ENCODE measurements at regions not wholly inside any gene's neighbourhood (a gene's known extent, or its start where the extent isn't known, plus 50 kb on each side); places are given as distances from the start of the nearest gene placed in this dataset.

DNA sequence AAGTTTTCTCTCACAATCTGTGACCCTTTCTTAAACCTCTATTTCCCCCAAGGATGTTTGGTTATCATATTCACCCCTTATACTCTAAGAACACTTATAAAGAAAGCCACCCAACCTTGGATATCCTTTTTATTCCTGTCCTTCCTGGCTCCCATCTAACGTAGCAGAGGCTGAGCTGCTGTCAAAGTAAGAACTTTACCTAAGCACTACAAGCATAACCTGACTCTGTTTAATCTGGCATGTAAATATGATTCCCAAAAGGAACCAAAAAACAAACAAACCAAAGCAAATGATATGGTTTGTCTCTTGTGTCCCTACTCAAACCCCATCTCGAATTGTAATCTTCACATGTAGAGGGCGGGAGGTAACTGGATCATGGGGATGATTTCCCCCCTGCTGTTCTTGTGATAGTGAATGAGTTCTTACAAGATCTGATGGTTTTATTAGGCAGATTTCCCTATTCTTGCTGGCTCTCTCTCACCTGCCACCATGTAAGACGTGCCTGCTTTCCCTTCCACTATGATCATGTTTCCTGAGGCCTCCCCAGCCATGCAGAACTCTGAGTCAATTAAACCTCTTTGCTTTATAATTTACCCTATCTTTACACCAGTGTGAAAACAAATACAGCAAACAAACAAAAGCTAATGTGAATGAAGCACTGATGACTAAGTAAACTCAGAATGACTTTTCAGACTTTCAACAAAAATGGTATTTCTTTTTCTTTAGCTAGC, 72.7 kb upstream of the SPOPL start:
- TF ChIP-seq POLR2AphosphoS5 (IDR thresholded peaks at IDR 0.05): no peak
- TF ChIP-seq EP300 (IDR thresholded peaks at IDR 0.05; ENCODE audit: low read depth): no peak
- TF ChIP-seq CTCF (IDR thresholded peaks at IDR 0.05): no peak
- TF ChIP-seq POLR2A (IDR thresholded peaks at IDR 0.05): no peak
- intact Hi-C loops (cut with DNase I; ENCODE audit: low total_unique reads): no loop called here
- 83 to 87% methylated on average over 4 of the region's 4 CpGs for WGBS, 2 donors (ENCODE audit: low coverage in 1 of 2)
- Histone ChIP-seq H3K27ac (no peak overlapping the region), H3K36me3 (no peaks in the 10 kb centered on the region), H3K4me1 (no peaks in the 10 kb centered on the region), H3K9me3 (peaks cover 5 to 8% of the 10 kb centered on the region in 2 donors), H3K4me3 (no peak overlapping the region), H3K27me3 (no peaks in the 10 kb centered on the region)
- no peak for DNase-seq
- in situ Hi-C loops (cut with MboI; ENCODE audit: low pct_ligation_motif_present in 1 of 4, low pct_unique_long_range_greater_than_20kb in 1 of 4, low sequenced_read_pairs in 3 of 4): no loop called here

GRCh38 chr2:138430181-138430580, 71.4 kb upstream of the SPOPL start:
- Histone ChIP-seq H3K27me3 (no peaks in the 10 kb centered on the region), H3K36me3 (no peaks in the 10 kb centered on the region), H3K4me1 (no peaks in the 10 kb centered on the region), H3K4me3 (no peak overlapping the region), H3K9me3 (peaks cover 5 to 8% of the 10 kb centered on the region in 2 donors), H3K27ac (no peak overlapping the region)
- DNase-seq: no peak
- 56 to 65% methylated on average over 3 of the region's 3 CpGs for WGBS, 2 donors (ENCODE audit: low coverage in 1 of 2)
- intact Hi-C loops (cut with DNase I; ENCODE audit: low total_unique reads): no loop called here
- TF ChIP-seq POLR2A (IDR thresholded peaks at IDR 0.05) (no peak), POLR2AphosphoS5 (IDR thresholded peaks at IDR 0.05) (no peak), CTCF (IDR thresholded peaks at IDR 0.05) (no peak), EP300 (IDR thresholded peaks at IDR 0.05; ENCODE audit: low read depth) (no peak)
- in situ Hi-C loops (cut with MboI; ENCODE audit: low pct_ligation_motif_present in 1 of 4, low pct_unique_long_range_greater_than_20kb in 1 of 4, low sequenced_read_pairs in 3 of 4): no loop called here

- Histone ChIP-seq H3K27ac (no peak overlapping the region), H3K27me3 (no peaks in the 10 kb centered on the region), H3K9me3 (no peaks in the 10 kb centered on the region), H3K36me3 (no peaks in the 10 kb centered on the region), H3K4me3 (no peak overlapping the region), H3K4me1 (no peaks in the 10 kb centered on the region)
- DNase-seq: no peak
- TF ChIP-seq CTCF (IDR thresholded peaks at IDR 0.05) (no peak), EP300 (IDR thresholded peaks at IDR 0.05; ENCODE audit: low read depth) (no peak), POLR2A (IDR thresholded peaks at IDR 0.05) (no peak), POLR2AphosphoS5 (IDR thresholded peaks at IDR 0.05) (no peak)
- intact Hi-C loops (cut with DNase I; ENCODE audit: low total_unique reads) (no loop called here), in situ Hi-C loops (cut with MboI; ENCODE audit: low pct_ligation_motif_present in 1 of 4, low pct_unique_long_range_greater_than_20kb in 1 of 4, low sequenced_read_pairs in 3 of 4) (no loop called here)
- WGBS, 2 donors (ENCODE audit: low coverage in 1 of 2): 79 to 80% methylated on average over 2 of the region's 2 CpGs
These were observed 68.6 kb upstream of the SPOPL start for GRCh38 chr2:138432971-138433370.

GRCh38 chr2:138433995-138434951, 67.3 kb upstream of the SPOPL start:
- Histone ChIP-seq H3K27ac (no peak overlapping the region), H3K9me3 (no peaks in the 10 kb centered on the region), H3K36me3 (no peaks in the 10 kb centered on the region), H3K4me1 (no peaks in the 10 kb centered on the region), H3K4me3 (no peak overlapping the region), H3K27me3 (no peaks in the 10 kb centered on the region)
- in situ Hi-C loops (cut with MboI; ENCODE audit: low pct_ligation_motif_present in 1 of 4, low pct_unique_long_range_greater_than_20kb in 1 of 4, low sequenced_read_pairs in 3 of 4): no loop called here
- intact Hi-C loops (cut with DNase I; ENCODE audit: low total_unique reads): no loop called here
- no peak for TF ChIP-seq CTCF (IDR thresholded peaks at IDR 0.05)
- no peak for TF ChIP-seq POLR2AphosphoS5 (IDR thresholded peaks at IDR 0.05)
- no peak for TF ChIP-seq POLR2A (IDR thresholded peaks at IDR 0.05)
- TF ChIP-seq EP300 (IDR thresholded peaks at IDR 0.05; ENCODE audit: low read depth): no peak
- DNase-seq: no peak
- 94 to 96% methylated on average over 6 to 8 of the region's 8 CpGs for WGBS, 2 donors (ENCODE audit: low coverage in 1 of 2)

All from transverse colon (tissue), 4 donors.